ENCODE measurements at regions not wholly inside any gene's neighbourhood (a gene's known extent, or its start where the extent isn't known, plus 50 kb on each side); places are given as distances from the start of the nearest gene placed in this dataset.

DNA sequence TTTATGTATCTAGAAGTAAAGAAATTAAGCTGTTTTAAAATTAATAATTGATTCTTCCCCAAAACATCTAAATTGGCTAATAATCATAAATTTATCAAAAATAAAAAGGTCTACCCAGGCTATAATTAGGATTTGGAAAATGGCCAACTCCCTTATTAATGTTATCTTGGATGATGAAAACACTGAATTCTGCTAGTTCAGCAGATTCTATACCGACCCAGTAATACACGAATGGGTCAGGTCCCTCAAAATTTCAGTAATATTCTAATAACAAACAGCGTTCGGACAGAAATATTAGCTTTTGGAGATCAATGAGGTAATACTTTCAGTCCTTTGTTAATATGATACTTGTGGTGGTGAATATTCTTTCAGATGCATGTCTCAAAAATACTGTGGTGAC is 360.7 kb upstream of the MGMT start:
- Histone ChIP-seq H3K9me3 (ENCODE audit: control insufficient read depth in 1 of 2, low read length in 2 of 2) (no peaks in the 10 kb centered on the region), H3K4me3 (ENCODE audit: low read length in 2 of 2) (no peak overlapping the region), H3K27me3 (ENCODE audit: insufficient read depth, low read length) (no peaks in the 10 kb centered on the region), H3K4me1 (ENCODE audit: insufficient read depth, low read length) (peaks cover 8% of the 10 kb centered on the region), H3K27ac (ENCODE audit: low read depth, low read length) (no peak overlapping the region), H3K36me3 (ENCODE audit: insufficient read depth, low read length) (no peaks in the 10 kb centered on the region)
- H3K9me3 Mint-ChIP-seq = peaks cover 0 to 2% (median 0%) of the 10 kb centered on the region in 8 donors
- no peak for DNase-seq
- ChIA-PET POLR2A (ENCODE audit: partially characterized antibody) (interaction anchor here (0.7 kb wide), 1 partner anchor 70 kb away, joined by 3 read pairs; no protein-coding TSS in a partner anchor), CTCF (ENCODE audit: partially characterized antibody) (no interaction called here)
- no peaks in the 10 kb centered on the region for H3K36me3 Mint-ChIP-seq
- H3K27ac Mint-ChIP-seq = no peak overlapping the region
- no peaks in the 10 kb centered on the region for H3K27me3 Mint-ChIP-seq
- H3K4me3 Mint-ChIP-seq = no peak overlapping the region
- H3K4me1 Mint-ChIP-seq = peaks cover 2 to 35% (median 26%) of the 10 kb centered on the region in 4 donors
- intact Hi-C loops (cut with micrococcal nuclease) = no loop called here

DNA sequence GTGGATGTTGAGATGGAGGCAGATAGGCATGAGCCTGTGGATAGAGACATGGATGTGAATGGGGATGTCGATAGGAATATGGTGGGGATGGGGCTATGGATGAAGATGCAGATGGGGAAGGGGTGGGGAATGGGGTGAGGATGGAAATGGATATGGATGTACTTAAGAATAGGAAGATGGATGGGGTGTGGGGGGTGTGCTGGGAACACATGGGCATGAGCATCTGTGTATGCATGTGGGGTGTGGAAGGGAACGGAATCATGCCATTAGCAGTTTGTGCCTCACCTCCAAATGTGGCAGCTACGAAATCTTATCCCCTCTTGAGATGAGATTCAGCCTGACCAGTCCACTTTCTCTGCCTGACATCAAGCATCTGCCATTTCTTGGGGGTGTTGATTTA is 359.5 kb upstream of the MGMT start:
- peaks cover 0 to 2% of the 10 kb centered on the region in 2 donors for H3K27me3 Mint-ChIP-seq
- H3K4me3 ChIP-seq (ENCODE audit: low read length in 2 of 2) = no peak overlapping the region
- DNase-seq = no peak
- H3K9me3 ChIP-seq (ENCODE audit: control insufficient read depth in 1 of 2, low read length in 2 of 2) = no peaks in the 10 kb centered on the region
- ChIA-PET CTCF (ENCODE audit: partially characterized antibody) (no interaction called here), POLR2A (ENCODE audit: partially characterized antibody) (no interaction called here)
- H3K27ac ChIP-seq (ENCODE audit: low read depth, low read length) = no peak overlapping the region
- no peaks in the 10 kb centered on the region for H3K27me3 ChIP-seq (ENCODE audit: insufficient read depth, low read length)
- H3K4me1 Mint-ChIP-seq = peaks cover 2 to 27% (median 18%) of the 10 kb centered on the region in 4 donors
- H3K9me3 Mint-ChIP-seq = peaks cover 0 to 6% (median 0%) of the 10 kb centered on the region in 8 donors
- H3K4me3 Mint-ChIP-seq = no peak overlapping the region
- H3K36me3 ChIP-seq (ENCODE audit: insufficient read depth, low read length) = no peaks in the 10 kb centered on the region
- peaks cover 8% of the 10 kb centered on the region for H3K4me1 ChIP-seq (ENCODE audit: insufficient read depth, low read length)
- intact Hi-C loops (cut with micrococcal nuclease) = no loop called here
- H3K36me3 Mint-ChIP-seq = no peaks in the 10 kb centered on the region
- no peak overlapping the region for H3K27ac Mint-ChIP-seq

DNA sequence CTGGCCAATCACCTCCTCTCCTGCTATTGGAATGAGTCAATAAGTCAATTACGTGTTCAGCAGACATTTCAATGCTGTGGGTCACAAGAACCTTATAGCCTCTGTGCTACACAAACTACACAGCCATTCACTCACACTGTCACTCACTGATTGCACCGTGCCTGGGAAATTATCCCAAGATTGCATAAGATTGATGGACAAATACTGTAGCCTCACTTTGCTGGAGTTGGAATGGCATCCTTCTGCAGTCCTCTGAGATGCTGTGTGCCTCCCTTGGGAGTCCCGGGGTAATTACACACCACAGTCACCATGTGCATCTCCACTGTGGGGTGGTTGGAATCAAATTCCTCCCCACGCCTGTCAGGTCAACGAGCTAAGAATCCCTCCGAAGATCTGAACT is 358.7 kb upstream of the MGMT start:
- Histone ChIP-seq H3K27ac (ENCODE audit: low read depth, low read length) (no peak overlapping the region), H3K9me3 (ENCODE audit: control insufficient read depth in 1 of 2, low read length in 2 of 2) (no peaks in the 10 kb centered on the region), H3K36me3 (ENCODE audit: insufficient read depth, low read length) (no peaks in the 10 kb centered on the region), H3K4me3 (ENCODE audit: low read length in 2 of 2) (no peak overlapping the region), H3K4me1 (ENCODE audit: insufficient read depth, low read length) (peaks cover 8% of the 10 kb centered on the region), H3K27me3 (ENCODE audit: insufficient read depth, low read length) (no peaks in the 10 kb centered on the region)
- no peak for DNase-seq
- ChIA-PET POLR2A (ENCODE audit: partially characterized antibody) (no interaction called here), CTCF (ENCODE audit: partially characterized antibody) (no interaction called here)
- Mint-ChIP-seq H3K27me3 (peaks cover 0 to 2% of the 10 kb centered on the region in 2 donors), H3K4me3 (no peak overlapping the region), H3K36me3 (no peaks in the 10 kb centered on the region), H3K27ac (no peak overlapping the region), H3K9me3 (peaks cover 0 to 6% (median 0%) of the 10 kb centered on the region in 8 donors), H3K4me1 (peaks cover 2 to 21% (median 16%) of the 10 kb centered on the region in 4 donors)
- intact Hi-C loops (cut with micrococcal nuclease) = no loop called here

DNA sequence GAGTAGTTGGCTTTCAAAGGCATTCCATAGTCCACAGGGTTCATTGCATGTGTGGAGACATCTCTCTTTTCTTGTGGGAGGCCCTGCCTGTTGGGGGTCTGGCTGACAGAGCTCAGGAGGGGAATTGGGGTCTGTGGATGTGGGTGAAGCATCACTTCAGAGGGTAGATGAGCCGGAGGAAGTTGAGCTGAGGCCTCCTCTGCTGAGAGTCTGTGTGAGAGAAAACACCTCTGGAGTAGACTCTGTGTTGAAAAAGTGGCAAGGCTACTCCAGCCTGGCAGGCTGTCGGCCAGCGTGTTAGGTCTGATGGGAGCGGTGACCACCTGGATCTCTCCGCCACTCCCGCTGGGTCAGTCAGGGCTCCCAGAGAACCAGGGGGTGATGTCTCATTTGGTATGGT is 358.0 kb upstream of the MGMT start:
- DNase-seq = no peak
- no peak overlapping the region for H3K27ac ChIP-seq (ENCODE audit: low read depth, low read length)
- peaks cover 8% of the 10 kb centered on the region for H3K4me1 ChIP-seq (ENCODE audit: insufficient read depth, low read length)
- Mint-ChIP-seq H3K27me3 (peaks cover 0 to 2% of the 10 kb centered on the region in 2 donors), H3K27ac (no peak overlapping the region), H3K4me1 (peaks cover 2 to 21% (median 13%) of the 10 kb centered on the region in 4 donors), H3K36me3 (no peaks in the 10 kb centered on the region), H3K4me3 (no peak overlapping the region), H3K9me3 (peaks cover 0 to 6% (median 0%) of the 10 kb centered on the region in 8 donors)
- H3K9me3 ChIP-seq (ENCODE audit: control insufficient read depth in 1 of 2, low read length in 2 of 2) = no peaks in the 10 kb centered on the region
- ChIA-PET POLR2A (ENCODE audit: partially characterized antibody) (no interaction called here), CTCF (ENCODE audit: partially characterized antibody) (no interaction called here)
- H3K4me3 ChIP-seq (ENCODE audit: low read length in 2 of 2) = no peak overlapping the region
- H3K36me3 ChIP-seq (ENCODE audit: insufficient read depth, low read length) = no peaks in the 10 kb centered on the region
- no peaks in the 10 kb centered on the region for H3K27me3 ChIP-seq (ENCODE audit: insufficient read depth, low read length)
- intact Hi-C loops (cut with micrococcal nuclease) = no loop called here

DNA sequence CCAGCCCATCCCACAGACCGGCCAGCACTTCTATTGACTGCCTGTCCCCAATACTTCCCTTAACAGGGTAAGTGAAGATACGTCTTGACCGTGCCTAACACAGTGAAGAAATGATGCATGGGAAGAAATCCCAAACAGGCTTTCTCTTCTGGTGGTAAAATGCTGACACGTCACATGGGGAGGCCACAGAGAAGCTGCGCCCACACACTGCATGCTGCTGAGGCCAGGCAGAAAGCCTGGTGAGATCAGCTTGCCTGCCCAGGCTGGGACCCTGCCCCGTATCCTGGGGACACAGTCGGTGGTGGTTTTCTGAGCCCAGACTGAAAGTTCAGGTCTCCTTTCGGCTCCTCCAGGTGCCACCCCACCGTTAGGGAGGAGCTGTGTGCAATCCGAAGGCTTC is 356.3 kb upstream of the MGMT start:
- Histone ChIP-seq H3K4me1 (ENCODE audit: insufficient read depth, low read length) (peaks cover 3% of the 10 kb centered on the region), H3K36me3 (ENCODE audit: insufficient read depth, low read length) (no peaks in the 10 kb centered on the region), H3K4me3 (ENCODE audit: low read length in 2 of 2) (no peak overlapping the region), H3K27ac (ENCODE audit: low read depth, low read length) (no peak overlapping the region), H3K27me3 (ENCODE audit: insufficient read depth, low read length) (no peaks in the 10 kb centered on the region), H3K9me3 (ENCODE audit: control insufficient read depth in 1 of 2, low read length in 2 of 2) (no peaks in the 10 kb centered on the region)
- no peaks in the 10 kb centered on the region for H3K36me3 Mint-ChIP-seq
- no peak for DNase-seq
- no peak overlapping the region for H3K27ac Mint-ChIP-seq
- ChIA-PET CTCF (ENCODE audit: partially characterized antibody) (no interaction called here), POLR2A (ENCODE audit: partially characterized antibody) (no interaction called here)
- no peak overlapping the region for H3K4me3 Mint-ChIP-seq
- H3K4me1 Mint-ChIP-seq = peaks cover 0 to 5% (median 2%) of the 10 kb centered on the region in 4 donors
- H3K9me3 Mint-ChIP-seq = peaks cover 0 to 5% (median 0%) of the 10 kb centered on the region in 8 donors
- peaks cover 0 to 2% of the 10 kb centered on the region in 2 donors for H3K27me3 Mint-ChIP-seq
- intact Hi-C loops (cut with micrococcal nuclease) = no loop called here

DNA sequence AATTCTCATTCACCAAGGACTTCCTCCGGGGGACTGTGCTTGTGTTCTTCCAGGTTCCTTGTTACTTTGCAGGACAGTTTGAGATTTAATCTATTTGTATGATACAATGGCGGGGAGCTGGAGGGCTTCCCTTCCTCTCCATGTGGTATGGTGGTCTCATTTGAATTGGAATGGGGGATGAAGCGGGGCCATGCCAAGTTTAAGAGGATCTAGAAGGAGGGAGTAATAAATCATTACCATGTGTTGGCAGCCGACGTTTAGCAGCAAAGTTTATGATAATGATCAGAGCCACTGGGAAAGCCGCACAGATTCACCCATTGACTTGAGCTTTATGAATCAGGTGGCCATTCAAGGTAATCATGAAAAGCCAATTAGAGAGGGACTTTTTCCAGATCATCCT is 355.1 kb upstream of the MGMT start:
- no peak overlapping the region for H3K4me3 Mint-ChIP-seq
- Histone ChIP-seq H3K36me3 (ENCODE audit: insufficient read depth, low read length) (no peaks in the 10 kb centered on the region), H3K4me1 (ENCODE audit: insufficient read depth, low read length) (no peaks in the 10 kb centered on the region), H3K27ac (ENCODE audit: low read depth, low read length) (no peak overlapping the region), H3K9me3 (ENCODE audit: control insufficient read depth in 1 of 2, low read length in 2 of 2) (no peaks in the 10 kb centered on the region), H3K4me3 (ENCODE audit: low read length in 2 of 2) (no peak overlapping the region), H3K27me3 (ENCODE audit: insufficient read depth, low read length) (no peaks in the 10 kb centered on the region)
- CTCF ChIA-PET (ENCODE audit: partially characterized antibody) = no interaction called here
- H3K9me3 Mint-ChIP-seq = peaks cover 0 to 8% (median 0%) of the 10 kb centered on the region in 8 donors
- H3K36me3 Mint-ChIP-seq = no peaks in the 10 kb centered on the region
- H3K27me3 Mint-ChIP-seq = peaks cover 0 to 2% of the 10 kb centered on the region in 2 donors
- DNase-seq = no peak
- POLR2A ChIA-PET (ENCODE audit: partially characterized antibody) = no interaction called here
- H3K4me1 Mint-ChIP-seq = peaks cover 0 to under 1% (median 0%) of the 10 kb centered on the region in 4 donors
- intact Hi-C loops (cut with micrococcal nuclease) = no loop called here
- H3K27ac Mint-ChIP-seq = no peak overlapping the region

DNA sequence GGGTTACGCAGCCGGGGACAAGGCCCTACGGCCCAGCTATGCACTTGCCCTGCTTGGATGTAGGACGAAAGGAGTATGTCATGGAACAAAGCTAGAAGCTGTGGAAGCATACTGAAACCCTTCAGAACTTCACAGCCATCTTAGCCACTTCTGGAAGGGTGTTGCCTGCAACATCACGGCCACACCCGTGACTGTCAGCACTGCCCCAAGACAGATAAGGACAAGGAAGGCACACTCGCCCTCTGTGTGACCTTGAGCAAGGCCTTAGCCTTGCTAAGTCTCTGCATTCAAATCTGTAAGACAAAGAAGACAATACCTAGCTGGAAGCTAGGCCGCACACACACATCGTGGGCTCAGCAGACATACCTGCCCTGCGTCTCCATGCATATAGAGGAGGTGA is 352.5 kb upstream of the MGMT start:
- ChIA-PET CTCF (ENCODE audit: partially characterized antibody) (no interaction called here), POLR2A (ENCODE audit: partially characterized antibody) (no interaction called here)
- Histone ChIP-seq H3K27me3 (ENCODE audit: insufficient read depth, low read length) (no peaks in the 10 kb centered on the region), H3K36me3 (ENCODE audit: insufficient read depth, low read length) (no peaks in the 10 kb centered on the region), H3K9me3 (ENCODE audit: control insufficient read depth in 1 of 2, low read length in 2 of 2) (no peaks in the 10 kb centered on the region), H3K27ac (ENCODE audit: low read depth, low read length) (no peak overlapping the region), H3K4me3 (ENCODE audit: low read length in 2 of 2) (no peak overlapping the region), H3K4me1 (ENCODE audit: insufficient read depth, low read length) (no peaks in the 10 kb centered on the region)
- no peak overlapping the region for H3K27ac Mint-ChIP-seq
- H3K4me3 Mint-ChIP-seq = no peak overlapping the region
- intact Hi-C loops (cut with micrococcal nuclease) = no loop called here
- peaks cover 0 to 2% of the 10 kb centered on the region in 2 donors for H3K27me3 Mint-ChIP-seq
- H3K36me3 Mint-ChIP-seq = no peaks in the 10 kb centered on the region
- DNase-seq = no peak
- H3K9me3 Mint-ChIP-seq = peaks cover 0 to 11% (median 0%) of the 10 kb centered on the region in 8 donors
- no peaks in the 10 kb centered on the region for H3K4me1 Mint-ChIP-seq

DNA sequence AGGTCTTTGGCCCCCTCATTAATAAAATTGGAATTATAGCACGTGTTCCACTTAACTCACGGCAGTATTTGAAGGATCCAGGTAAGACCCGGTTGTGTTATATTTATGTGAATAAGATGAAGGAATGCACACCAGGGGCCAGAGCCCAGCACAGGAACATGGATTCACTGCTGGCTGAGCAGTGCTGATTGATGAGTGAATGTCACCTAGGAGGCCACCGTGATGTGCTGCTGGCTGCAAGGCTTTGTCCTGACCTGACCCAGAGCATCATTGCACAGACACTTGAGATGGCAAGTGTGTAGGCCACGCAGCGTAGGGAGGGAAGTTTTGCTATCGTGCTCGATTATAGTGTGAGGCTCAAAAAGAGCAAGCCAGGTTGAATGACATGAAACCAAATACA is 350.7 kb upstream of the MGMT start:
- Mint-ChIP-seq H3K4me3 (peak overlapping the region in 1 of 8 donors; percentile 7), H3K4me1 (peaks cover 0 to 8% (median 1%) of the 10 kb centered on the region in 4 donors), H3K27me3 (peaks cover 0 to 2% of the 10 kb centered on the region in 2 donors), H3K9me3 (peaks cover 0 to 11% (median 0%) of the 10 kb centered on the region in 8 donors), H3K36me3 (no peaks in the 10 kb centered on the region), H3K27ac (no peak overlapping the region)
- intact Hi-C loops (cut with micrococcal nuclease) = no loop called here
- DNase-seq = no peak
- Histone ChIP-seq H3K27ac (ENCODE audit: low read depth, low read length) (no peak overlapping the region), H3K27me3 (ENCODE audit: insufficient read depth, low read length) (no peaks in the 10 kb centered on the region), H3K4me3 (ENCODE audit: low read length in 2 of 2) (no peak overlapping the region), H3K9me3 (ENCODE audit: control insufficient read depth in 1 of 2, low read length in 2 of 2) (no peaks in the 10 kb centered on the region), H3K36me3 (ENCODE audit: insufficient read depth, low read length) (no peaks in the 10 kb centered on the region), H3K4me1 (ENCODE audit: insufficient read depth, low read length) (no peaks in the 10 kb centered on the region)
- ChIA-PET POLR2A (ENCODE audit: partially characterized antibody) (no interaction called here), CTCF (ENCODE audit: partially characterized antibody) (no interaction called here)

Data from CD4-positive, alpha-beta memory T cell (primary cell).